ENCODE measurements at regions not wholly inside any gene's neighbourhood (a gene's known extent, or its start where the extent isn't known, plus 50 kb on each side); places are given as distances from the start of the nearest gene placed in this dataset.

DNA sequence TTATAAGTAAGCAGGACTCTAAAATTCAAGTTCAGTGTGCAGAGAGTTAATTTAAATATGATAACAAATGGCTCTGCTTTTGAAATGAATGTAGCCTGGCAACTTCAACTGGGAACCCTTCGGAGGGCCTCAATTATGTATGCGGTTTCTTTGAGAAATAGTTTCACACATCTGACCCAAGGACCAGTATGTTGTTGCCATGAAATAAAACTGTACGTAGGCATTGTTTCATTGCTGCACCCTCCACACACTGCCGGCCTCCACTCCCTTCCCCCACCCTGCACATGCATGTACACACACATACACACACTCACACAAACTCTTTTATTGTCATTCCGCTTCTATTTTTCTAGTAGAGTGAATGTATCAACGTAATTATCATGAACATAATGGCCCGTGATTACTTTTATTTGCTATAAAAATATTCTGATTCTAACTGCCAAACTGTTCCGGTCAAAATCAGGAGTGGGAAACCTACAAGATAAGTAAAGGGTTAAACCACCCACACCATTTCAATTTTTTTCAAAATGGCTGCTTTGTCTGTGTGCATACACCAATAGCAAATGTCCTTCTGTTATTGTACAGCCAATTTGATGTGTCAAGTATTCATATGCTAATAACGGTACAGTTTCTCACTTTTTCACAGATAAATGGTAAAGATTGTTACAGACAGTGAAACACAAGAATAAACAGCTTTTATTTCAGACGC is 215.5 kb upstream of the TMEM161B start:
- no peak for DNase-seq

DNA sequence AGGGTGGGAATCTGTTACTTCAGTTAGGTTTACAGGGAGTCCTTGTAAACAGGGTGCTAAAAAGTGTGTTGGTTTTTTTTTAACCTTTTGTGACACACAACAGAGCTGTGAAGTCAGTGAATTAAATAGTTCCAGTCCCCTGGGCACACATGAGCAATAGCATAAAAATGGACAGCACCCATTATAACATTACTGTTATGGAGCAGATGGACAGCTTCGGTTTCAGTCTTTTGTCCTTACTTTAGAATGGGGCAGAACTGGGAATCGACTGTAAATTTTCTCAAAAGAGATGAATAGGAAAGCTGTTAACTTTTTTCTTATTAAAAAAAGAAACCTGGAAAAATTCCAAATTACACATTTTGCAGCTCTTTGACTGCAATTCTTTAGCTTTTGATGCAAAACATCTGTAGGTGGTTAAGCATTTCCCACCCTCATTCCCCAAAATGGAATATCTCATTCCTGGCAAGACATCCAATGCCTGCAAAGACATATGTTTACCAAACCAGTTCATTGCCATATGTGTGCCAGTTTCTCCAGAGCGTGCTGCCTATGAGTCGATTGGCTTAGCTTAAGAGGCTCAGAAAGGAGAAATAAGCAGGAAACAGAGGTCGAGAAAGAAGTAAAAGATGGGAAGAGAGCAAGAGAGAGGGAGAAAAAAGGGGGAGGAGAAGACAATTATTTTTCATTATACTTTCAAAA is 212.3 kb upstream of the TMEM161B start:
- DNase-seq: no peak

DNA sequence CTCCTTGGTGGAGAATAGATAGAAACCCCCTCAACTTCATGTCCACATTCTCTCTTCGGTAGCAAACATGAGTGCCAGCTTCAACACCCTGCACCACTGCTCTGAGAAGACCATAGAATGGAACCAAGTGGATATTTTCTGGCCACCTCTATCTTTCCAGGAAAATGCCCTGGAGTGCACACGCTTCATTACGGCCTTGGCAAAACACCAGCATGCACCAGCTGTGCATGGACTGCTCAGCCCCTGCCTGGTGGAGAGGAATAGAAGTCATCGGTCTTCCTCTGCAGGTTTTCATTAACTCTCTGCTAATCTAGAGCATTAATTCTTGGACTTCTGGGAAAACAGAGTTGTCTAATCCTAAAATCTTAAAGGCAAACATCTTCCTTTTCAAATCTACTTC is 211.6 kb upstream of the TMEM161B start:
- no peak for DNase-seq

DNA sequence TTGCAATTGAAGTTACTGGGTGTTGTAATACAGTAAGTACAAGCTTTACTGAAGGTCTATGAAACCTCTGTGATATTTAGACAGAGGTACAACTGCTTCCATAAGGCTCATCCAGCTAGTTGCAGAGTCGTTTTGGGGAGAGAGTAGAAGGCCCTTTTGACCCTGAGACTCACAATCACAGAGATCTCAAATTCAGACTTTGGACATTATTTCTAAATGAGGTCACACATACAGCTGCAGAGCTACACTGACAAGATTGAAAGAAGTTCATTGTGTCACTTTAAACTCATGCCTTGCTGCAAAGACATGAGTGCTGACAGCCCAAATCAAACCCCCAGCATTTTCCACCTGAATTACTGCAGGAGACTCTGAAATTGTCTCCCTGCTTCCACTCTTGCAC is 205.9 kb upstream of the TMEM161B start:
- DNase-seq: no peak

DNA sequence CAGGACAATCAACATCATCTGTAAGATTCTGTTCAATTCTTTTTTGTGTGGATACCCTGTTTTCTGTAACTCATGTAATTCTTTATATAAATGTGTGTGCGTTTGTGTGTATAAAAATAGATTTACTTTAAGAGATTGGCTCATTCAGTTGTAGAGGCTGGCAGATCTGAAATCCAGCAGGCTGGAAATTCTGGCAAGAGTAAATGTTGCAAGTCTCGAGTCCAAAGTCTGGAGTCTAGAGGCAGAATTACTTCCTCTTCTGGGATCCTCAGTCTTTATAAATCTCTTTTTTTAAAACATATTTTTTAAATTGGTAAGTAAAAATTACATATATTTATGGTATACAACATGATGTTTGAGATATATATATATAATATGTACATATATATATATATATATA is 202.1 kb upstream of the TMEM161B start:
- no peak for DNase-seq

DNA sequence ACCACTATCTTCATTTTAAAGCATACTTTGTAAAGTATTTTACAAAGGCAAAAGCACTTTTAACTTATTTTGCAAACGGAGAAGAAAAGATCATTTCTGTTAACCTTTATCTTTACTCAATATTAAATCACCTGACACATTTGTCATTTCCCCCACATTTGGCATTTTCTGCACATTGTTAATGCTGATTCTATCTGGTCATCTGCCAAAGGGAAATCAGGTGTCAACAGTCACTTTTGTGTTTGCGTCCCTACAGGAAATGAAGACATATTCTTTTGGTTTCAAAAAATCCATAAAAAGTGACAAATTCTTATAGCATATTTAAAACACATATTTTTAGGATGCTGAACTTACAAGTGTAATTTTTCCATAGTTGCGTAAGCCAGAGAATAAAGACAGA is 191.3 kb upstream of the TMEM161B start:
- no peak for DNase-seq

DNA sequence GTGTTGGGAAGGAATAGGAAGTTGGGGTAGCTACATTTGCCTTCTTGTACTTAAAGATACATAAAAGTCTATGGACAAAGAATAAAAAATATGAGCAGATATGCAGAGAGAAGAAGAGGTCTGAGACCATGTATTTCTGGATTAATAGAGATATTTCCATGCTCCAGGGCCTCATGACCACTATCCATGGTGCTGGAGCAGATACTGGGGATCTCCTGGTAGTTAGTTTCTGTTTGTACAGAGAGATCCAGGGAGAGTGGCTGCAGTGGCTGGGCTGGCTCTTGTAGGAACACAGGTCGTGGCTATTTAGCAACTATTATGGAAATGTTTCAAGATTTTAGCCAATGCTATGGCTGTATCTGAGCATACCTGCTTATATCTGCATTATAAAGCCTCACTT is 184.2 kb upstream of the TMEM161B start:
- DNase-seq: no peak

DNA sequence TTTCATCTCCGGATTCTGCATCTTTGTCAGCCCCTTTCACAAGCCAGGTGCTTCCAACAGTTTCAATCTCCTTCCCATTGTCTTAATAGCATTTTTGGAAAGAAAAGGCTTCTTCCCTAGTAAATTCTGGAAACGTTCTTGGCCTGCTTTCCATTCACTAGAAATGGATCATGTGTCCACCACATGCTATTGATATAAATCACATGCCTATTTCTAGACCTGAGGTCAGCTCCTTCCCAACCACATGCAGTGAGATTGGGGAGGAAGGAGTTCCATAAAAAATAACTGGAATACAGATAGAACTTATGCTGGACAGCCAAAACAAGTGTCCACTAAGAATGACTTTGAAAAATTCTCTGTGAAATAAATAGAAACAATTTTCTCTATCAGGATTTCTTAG is 181.6 kb upstream of the TMEM161B start:
- no peak for DNase-seq

DNA sequence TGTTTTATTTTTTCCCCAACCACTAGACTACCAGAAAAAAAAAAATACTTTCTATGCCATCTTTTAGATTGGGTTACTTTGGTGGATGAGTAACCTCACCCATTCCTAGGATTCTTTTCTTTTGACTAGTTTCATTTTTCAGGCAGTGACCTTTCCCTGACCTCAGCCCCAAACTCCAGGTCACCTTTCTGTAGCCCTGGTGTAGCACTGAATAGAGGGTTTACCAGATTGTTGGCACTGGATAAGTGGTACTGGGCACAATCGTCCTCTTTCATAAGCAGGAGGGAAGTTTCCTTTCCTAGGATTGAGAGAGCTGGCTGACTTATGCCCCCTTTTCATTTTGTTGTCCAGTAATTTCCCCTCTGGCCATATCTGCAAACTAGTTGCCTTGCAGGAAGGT is 169.4 kb upstream of the TMEM161B start:
- DNase-seq: no peak

DNA sequence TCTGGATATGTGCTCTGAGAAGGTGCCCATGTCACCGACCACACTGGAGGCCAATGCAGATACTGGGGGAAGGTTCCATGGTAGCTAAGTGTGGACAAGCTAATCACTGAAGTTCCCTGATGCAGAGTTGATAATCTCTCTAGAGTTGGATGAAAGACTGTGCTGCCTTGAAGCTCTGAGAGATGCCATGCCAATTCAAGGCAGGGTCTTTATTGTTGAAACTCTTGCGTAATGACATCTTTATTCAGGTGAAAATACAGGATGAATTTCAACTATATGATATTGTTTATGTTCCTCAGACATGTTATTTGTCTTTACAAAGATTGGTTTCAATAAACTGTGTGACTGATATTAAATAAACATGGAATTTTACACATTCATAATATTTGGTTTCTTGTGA is 167.6 kb upstream of the TMEM161B start:
- DNase-seq: no peak

DNA sequence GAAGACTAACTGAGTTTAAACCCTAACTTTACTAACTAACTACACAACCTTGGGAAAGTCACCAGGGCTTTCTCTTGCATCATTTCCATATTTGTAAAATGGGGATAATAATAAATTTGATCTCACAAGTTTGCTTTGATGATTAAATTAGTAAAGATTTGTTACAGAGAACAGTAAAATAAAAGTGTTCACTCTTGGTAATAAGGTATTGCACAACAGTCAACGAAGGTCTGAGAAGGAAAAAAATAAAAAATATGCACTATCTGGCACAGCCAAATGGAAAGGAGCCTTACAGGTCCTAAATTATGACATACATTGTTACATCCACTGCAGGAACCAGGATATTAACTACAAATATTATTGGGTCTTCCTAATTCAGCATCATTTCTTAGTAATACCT is 160.0 kb upstream of the TMEM161B start:
- DNase-seq: no peak

DNA sequence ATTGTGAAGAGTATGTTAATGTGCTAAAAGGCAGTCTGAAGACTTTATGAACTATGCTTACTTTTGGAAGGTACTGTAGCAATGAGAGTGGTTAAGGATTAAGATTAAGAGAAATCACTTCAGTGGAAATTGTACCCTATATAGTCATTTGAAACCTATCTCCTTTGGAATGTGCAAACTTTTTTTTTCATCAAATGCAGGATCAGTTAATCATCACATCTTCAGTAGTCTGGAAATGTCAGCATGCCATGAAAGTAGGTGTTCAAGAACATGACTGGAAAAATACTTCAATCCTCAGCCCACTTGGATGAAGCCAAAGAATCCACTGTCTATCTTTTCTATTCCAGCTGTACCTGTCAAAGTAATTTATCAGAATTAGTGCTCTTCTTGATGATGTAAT is 157.8 kb upstream of the TMEM161B start:
- no peak for DNase-seq

DNA sequence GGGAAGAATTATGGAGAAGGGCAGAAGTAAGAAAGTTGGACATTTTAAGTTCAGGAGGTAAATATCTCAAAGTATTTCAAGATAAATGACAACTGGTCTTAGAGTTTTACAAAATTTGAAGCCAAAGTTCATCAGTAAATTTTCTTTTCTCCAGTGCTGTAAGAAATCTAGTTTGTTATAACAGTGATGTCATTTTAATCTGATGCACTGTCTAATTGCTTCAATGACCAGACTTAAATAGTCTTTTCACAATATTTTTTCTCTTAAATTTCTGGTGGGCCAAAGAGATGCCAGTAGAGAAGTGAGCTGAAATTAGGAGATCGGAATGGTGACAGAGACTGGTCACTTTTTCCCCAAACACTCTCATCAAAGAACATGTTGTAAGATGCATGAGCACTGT is 156.5 kb upstream of the TMEM161B start:
- DNase-seq: no peak

DNA sequence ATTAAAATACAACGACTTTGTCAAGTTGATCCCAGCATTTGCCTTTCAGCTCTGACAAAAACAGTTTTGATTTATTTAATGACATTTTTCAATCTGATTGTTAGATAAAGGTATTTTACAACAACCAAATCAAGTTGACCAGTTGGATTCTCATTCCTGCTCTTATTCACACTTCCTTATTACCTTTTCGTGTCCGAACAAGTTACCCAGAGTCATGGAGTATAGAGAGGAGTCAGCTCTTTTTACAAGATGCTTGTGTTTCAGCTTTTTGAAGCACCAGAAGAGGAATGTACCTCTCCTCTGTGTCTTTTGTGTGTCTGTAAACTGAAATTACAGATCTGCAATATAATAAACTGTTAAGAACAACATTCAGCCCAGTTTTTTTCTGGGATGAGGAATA is 151.3 kb upstream of the TMEM161B start:
- no peak for DNase-seq

DNA sequence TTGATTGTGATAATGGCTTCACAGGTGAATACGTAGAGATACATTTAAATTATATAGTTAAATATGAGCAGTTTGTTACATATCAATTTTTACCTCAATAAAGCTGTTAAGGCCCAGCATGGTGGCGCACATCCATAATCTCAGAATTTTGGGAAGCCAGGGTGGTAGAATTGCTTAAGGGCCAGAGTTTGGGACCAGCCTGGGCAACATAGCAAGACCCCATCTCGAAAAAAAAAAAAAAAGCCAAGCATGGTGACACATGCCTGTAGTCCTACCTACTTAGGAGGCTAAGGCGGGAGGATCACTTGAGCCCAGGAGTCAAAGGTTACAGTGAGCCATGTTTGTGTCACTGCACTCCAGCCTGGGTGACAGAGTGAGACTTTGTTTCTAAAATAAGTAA is 138.7 kb upstream of the TMEM161B start:
- no peak for DNase-seq

DNA sequence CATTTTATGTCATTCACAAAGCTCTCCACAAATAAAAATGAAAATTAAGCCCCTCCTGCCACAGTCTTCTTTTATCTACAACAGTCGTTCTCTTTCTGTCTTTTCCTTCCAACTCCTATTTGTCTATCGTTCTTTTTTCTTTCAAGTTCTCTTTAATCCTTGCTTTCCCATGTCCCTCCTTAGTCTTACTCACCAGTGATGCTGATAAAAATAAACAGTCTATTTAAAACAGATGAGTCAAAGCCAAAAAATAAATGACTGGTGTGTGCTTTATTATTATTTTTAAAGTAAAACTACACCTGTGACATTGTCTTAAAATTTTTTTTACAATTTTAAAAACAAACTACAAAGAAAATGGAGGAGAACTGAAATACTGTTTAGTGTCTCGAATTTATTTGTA is 137.1 kb upstream of the TMEM161B start:
- DNase-seq: no peak

DNA sequence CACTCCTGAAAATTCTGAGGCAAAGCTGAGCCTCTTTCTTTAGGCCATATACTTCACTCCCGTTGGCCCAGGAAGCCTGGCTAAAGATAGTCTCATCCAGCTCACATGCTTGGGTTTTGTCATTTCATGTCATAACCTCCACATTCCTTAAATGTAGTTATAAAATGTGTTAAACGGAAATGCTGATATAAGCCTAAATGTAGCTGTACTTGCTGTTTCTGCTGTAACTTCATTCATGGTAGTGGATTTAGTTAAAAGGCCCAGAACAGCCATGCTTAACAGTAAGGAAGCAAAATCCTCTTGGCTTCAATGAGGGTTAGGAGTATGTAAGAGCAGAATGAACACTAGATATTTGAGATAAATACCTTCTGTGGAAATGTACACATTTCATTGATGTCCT is 135.8 kb upstream of the TMEM161B start:
- no peak for DNase-seq

DNA sequence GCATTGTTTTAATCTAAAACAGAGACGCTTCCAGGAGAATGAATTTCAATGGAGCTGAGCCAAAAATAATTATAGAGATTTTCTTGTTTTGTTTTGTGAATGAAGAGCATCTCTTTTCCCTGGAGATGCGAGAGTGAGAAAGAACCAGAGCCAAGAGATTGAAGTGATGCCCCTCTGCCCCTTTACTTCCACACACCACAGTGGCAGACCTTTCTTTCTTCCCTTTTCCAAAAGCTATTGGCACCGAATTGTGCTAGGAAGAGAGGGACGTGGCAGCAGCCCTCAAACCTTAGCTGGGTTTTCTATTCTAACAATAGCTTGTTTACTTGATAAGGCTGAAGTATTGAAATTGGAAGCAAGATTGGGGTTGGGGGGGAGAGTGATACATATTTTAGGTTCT is 133.0 kb upstream of the TMEM161B start:
- no peak for DNase-seq

DNA sequence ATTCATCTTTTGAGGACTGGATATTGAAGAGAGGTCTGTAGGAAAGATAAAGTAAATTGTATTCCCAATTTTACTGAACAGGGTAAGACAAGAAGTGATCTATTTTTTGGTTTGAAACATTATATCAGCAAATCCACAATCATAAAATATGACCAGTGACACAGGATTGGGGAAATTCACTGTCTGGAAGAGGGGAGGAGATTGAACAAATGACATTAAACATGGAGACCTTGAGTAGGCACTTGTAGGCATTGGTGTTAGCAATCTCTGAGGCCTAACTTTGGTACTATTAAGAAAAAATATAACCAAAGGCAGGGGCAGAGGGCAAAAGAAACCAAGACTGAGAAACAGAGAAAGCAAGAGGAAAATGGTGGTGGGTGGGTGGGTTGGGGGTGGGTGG is 132.6 kb upstream of the TMEM161B start:
- DNase-seq: no peak

DNA sequence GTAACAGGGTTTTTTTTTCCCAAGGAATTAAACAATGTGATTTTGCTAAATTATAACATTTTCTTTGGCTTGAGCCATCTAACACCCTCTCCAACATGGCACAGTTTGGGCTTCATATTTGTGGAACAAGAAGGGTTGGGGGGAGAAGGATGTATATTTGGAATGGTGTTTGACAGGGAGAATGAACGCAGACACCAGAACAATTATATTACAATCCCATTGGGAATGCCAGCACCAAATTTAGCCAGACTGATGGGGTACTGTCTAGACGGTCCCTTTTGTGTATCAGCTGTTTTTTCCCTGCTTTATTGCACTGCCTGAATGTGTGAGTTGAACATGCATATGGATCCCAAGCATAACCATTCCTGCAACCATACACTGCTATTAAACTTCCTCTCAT is 130.9 kb upstream of the TMEM161B start:
- no peak for DNase-seq

DNA sequence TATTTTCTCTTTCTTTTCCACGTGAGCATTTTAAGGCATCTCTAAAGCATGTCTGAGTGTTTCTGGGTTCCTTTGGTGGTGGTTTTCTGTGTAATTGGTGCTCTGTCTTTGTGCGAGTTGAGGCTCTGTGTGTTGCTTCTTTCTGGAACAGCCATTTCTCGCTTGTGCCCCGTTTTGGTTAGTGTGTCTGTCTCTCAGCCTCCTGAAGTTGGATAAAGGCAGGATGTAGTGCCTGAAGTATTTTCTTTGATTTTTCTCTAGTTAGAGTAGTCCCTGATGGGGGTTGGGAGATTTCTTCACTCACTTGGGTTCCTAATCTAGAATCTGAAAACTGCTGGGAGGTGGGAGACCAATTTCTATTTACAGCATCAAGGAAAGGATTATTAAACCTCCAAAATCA is 129.7 kb upstream of the TMEM161B start:
- DNase-seq: no peak

DNA sequence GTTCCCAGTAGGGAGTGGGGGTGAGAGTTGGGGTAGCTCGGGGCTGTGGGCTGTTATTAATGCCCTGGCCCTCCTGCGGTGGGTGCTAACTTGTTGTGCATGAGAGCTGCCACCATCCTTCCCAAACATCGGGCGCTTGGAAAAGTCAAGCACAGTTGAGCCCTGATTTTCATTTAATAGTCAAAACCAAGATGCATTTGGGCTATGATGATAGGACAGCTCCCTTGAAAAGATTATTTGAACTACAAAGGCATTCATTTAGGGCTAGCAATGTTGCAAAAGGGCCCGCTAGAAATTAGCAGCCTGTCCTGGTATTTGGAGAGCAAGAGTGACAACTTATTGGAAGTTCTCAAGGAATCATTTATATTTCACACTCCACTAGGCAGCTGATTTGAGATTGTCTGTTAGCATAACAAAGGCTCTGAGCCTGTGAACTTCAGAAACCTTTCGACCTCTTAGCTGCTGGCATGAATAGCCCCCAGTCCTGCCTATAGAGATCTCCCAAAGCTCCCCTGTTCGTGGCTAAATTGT is 128.2 kb upstream of the TMEM161B start:
- no peak for DNase-seq

DNA sequence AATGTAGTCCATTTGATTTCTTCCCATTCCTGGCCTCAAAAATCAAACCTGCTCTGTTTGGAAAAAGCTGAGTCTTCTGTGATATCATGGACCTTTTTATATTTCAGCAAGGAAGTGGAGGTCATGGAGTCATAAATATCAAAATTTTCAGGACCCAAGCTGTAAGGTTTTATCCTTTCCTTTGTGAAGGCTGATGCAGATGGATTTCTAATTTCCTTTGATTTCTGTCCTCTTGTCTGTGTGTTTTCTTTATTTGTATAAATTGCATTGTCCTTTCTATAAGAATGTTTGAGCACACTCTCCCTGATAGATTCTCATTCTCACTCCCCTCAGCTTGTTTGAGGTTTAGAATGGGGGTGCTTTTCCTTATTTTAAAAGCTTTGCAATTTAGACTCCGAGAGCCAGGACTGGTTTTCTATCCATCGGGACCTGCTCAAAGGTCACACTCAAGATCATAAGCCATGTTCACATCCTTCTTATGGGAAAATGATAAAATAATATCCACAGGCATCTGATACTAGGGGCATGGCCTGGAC is 127.4 kb upstream of the TMEM161B start:
- no peak for DNase-seq

DNA sequence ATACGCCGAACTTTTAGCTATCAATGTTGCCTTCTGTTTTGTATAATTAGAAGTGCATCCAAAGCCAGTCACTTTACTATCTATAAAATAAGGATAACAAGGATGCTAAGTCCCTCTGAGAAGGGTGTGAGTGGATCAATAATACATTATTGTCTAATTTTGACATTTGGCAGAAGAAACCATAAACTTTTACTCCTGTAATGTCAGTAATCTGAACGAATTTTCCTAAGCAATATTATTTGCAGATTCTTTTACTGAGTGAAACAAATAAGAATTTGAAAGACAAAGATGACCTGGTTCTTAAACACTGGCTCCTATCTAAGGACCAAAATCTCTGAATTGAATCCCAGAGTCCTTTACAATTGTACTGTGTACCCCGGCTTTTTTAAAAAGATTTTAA is 126.6 kb upstream of the TMEM161B start:
- DNase-seq: no peak

Data from NCI-H1048 (cell line).